ENCODE measurements at regions not wholly inside any gene's neighbourhood (a gene's known extent, or its start where the extent isn't known, plus 50 kb on each side); places are given as distances from the start of the nearest gene placed in this dataset.

GRCh38 chr7:133150760-133151159 is 68.9 kb upstream of the CHCHD3 start:
- H3K27ac Mint-ChIP-seq: no peak overlapping the region
- H3K4me1 Mint-ChIP-seq: no peaks in the 10 kb centered on the region
- no peak for DNase-seq (ENCODE audit: low spot score)
- H4K20me1 ChIP-seq (ENCODE audit: low read depth): no peaks in the 10 kb centered on the region
- H2AFZ ChIP-seq (replicated peaks): no peak overlapping the region
- no peaks in the 10 kb centered on the region for H3K36me3 ChIP-seq
- H3K79me2 ChIP-seq (ENCODE audit: low read depth): no peaks in the 10 kb centered on the region
- no peak overlapping the region for H3K4me3 ChIP-seq
- TF ChIP-seq EZH2phosphoT487 (IDR thresholded peaks at IDR 0.05): no peak
- no peak for TF ChIP-seq CTCF (IDR thresholded peaks at IDR 0.05)
- no peak for TF ChIP-seq EZH2 (IDR thresholded peaks at IDR 0.05)
- H3K9me3 ChIP-seq (ENCODE audit: low read depth): no peaks in the 10 kb centered on the region
- no peak overlapping the region for H3K4me3 Mint-ChIP-seq
- no peaks in the 10 kb centered on the region for H3F3A ChIP-seq (ENCODE audit: low read depth)
- H3K9me3 Mint-ChIP-seq: peaks cover 3% of the 10 kb centered on the region
- no peaks in the 10 kb centered on the region for H3K36me3 Mint-ChIP-seq
- H3K27ac ChIP-seq: no peak overlapping the region
- no peaks in the 10 kb centered on the region for H3K27me3 ChIP-seq
- H3K4me1 ChIP-seq: no peaks in the 10 kb centered on the region
- peaks cover 3% of the 10 kb centered on the region for H3K27me3 Mint-ChIP-seq (ENCODE audit: insufficient read depth, low read depth)
- H3K9ac ChIP-seq: no peak overlapping the region
- H3K4me2 ChIP-seq: no peak overlapping the region

DNA sequence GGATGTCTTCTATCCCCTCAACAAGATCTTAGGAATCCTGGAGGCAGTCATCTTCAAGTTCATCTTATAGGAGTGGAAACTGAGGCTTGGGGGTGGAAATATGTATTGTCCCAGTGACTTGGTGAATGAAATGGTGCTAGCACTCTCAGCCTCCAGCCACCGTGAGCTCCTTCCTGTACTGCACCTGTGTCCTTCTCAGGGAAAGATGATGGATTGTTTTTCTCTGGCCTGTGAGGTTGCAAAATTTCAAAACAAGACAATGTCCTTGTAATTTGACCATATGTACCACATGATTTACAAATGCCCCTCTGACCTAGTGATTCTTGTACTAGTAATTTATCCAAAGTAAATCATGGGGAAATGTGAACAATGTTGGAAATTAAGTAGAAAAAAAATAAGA is 71.0 kb upstream of the CHCHD3 start:
- no peak overlapping the region for H3K4me3 Mint-ChIP-seq
- Histone ChIP-seq H3K36me3 (no peaks in the 10 kb centered on the region), H3K27me3 (no peaks in the 10 kb centered on the region), H3K27ac (no peak overlapping the region), H3K9me3 (ENCODE audit: low read depth) (no peaks in the 10 kb centered on the region), H2AFZ (replicated peaks) (no peak overlapping the region), H3K9ac (no peak overlapping the region), H3K79me2 (ENCODE audit: low read depth) (no peaks in the 10 kb centered on the region), H3K4me1 (no peaks in the 10 kb centered on the region), H3F3A (ENCODE audit: low read depth) (no peaks in the 10 kb centered on the region), H4K20me1 (ENCODE audit: low read depth) (no peaks in the 10 kb centered on the region), H3K4me2 (no peak overlapping the region), H3K4me3 (no peak overlapping the region)
- no peaks in the 10 kb centered on the region for H3K36me3 Mint-ChIP-seq
- H3K9me3 Mint-ChIP-seq: peaks cover 3% of the 10 kb centered on the region
- H3K27ac Mint-ChIP-seq: no peak overlapping the region
- no peak for DNase-seq (ENCODE audit: low spot score)
- no peaks in the 10 kb centered on the region for H3K4me1 Mint-ChIP-seq
- H3K27me3 Mint-ChIP-seq (ENCODE audit: insufficient read depth, low read depth): peaks cover 3% of the 10 kb centered on the region
- TF ChIP-seq EZH2 (IDR thresholded peaks at IDR 0.05) (no peak), CTCF (IDR thresholded peaks at IDR 0.05) (no peak), EZH2phosphoT487 (IDR thresholded peaks at IDR 0.05) (no peak)

DNA sequence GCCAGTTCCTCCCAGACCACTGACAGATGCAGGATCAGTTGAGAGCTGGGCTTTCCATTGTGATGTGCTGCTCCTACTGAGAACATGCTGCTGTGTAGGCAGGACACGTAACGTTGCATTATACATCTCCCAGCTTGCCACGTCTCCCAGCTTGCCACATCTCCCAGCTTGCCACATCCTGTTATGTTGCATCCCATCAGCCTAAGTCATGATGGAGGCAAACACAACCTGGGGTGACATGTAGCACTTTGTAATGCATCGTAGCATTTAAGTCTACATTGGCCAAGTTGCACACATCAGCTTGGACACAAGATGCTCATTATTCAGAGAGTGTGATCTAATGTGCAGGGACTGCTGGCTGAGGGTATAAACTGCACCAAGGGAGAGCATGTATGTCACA is 73.3 kb upstream of the CHCHD3 start:
- H3K9ac ChIP-seq: no peak overlapping the region
- no peak overlapping the region for H2AFZ ChIP-seq (replicated peaks)
- H3K27ac ChIP-seq: no peak overlapping the region
- H3K4me1 ChIP-seq: no peaks in the 10 kb centered on the region
- no peaks in the 10 kb centered on the region for H3K36me3 Mint-ChIP-seq
- H4K20me1 ChIP-seq (ENCODE audit: low read depth): no peaks in the 10 kb centered on the region
- H3K27me3 ChIP-seq: no peaks in the 10 kb centered on the region
- no peak for DNase-seq (ENCODE audit: low spot score)
- H3K4me1 Mint-ChIP-seq: no peaks in the 10 kb centered on the region
- H3K79me2 ChIP-seq (ENCODE audit: low read depth): no peaks in the 10 kb centered on the region
- no peak overlapping the region for H3K27ac Mint-ChIP-seq
- no peak overlapping the region for H3K4me3 Mint-ChIP-seq
- no peaks in the 10 kb centered on the region for H3K36me3 ChIP-seq
- no peak overlapping the region for H3K4me3 ChIP-seq
- TF ChIP-seq CTCF (IDR thresholded peaks at IDR 0.05): no peak
- no peak for TF ChIP-seq EZH2phosphoT487 (IDR thresholded peaks at IDR 0.05)
- TF ChIP-seq EZH2 (IDR thresholded peaks at IDR 0.05): no peak
- H3K9me3 Mint-ChIP-seq: peaks cover 3% of the 10 kb centered on the region
- H3K9me3 ChIP-seq (ENCODE audit: low read depth): no peaks in the 10 kb centered on the region
- no peak overlapping the region for H3K4me2 ChIP-seq
- H3K27me3 Mint-ChIP-seq (ENCODE audit: insufficient read depth, low read depth): peaks cover 3% of the 10 kb centered on the region
- no peaks in the 10 kb centered on the region for H3F3A ChIP-seq (ENCODE audit: low read depth)

GRCh38 chr7:133155642-133156041 is 73.8 kb upstream of the CHCHD3 start:
- no peak overlapping the region for H2AFZ ChIP-seq (replicated peaks)
- Mint-ChIP-seq H3K9me3 (peaks cover 3% of the 10 kb centered on the region), H3K4me1 (no peaks in the 10 kb centered on the region), H3K27me3 (ENCODE audit: insufficient read depth, low read depth) (peaks cover 3% of the 10 kb centered on the region), H3K36me3 (no peaks in the 10 kb centered on the region), H3K4me3 (no peak overlapping the region), H3K27ac (no peak overlapping the region)
- DNase-seq (ENCODE audit: low spot score): no peak
- no peak overlapping the region for H3K4me3 ChIP-seq
- no peaks in the 10 kb centered on the region for H3K4me1 ChIP-seq
- H3F3A ChIP-seq (ENCODE audit: low read depth): no peaks in the 10 kb centered on the region
- H3K27ac ChIP-seq: no peak overlapping the region
- no peaks in the 10 kb centered on the region for H3K36me3 ChIP-seq
- no peaks in the 10 kb centered on the region for H3K79me2 ChIP-seq (ENCODE audit: low read depth)
- no peak overlapping the region for H3K4me2 ChIP-seq
- H3K9ac ChIP-seq: no peak overlapping the region
- H4K20me1 ChIP-seq (ENCODE audit: low read depth): no peaks in the 10 kb centered on the region
- no peak for TF ChIP-seq EZH2 (IDR thresholded peaks at IDR 0.05)
- TF ChIP-seq EZH2phosphoT487 (IDR thresholded peaks at IDR 0.05): no peak
- no peak for TF ChIP-seq CTCF (IDR thresholded peaks at IDR 0.05)
- no peaks in the 10 kb centered on the region for H3K27me3 ChIP-seq
- no peaks in the 10 kb centered on the region for H3K9me3 ChIP-seq (ENCODE audit: low read depth)

Data from neural progenitor cell (in vitro differentiated cells).